GM23338 (cell line): ENCODE measurements at regions not wholly inside any gene's neighbourhood (a gene's known extent, or its start where the extent isn't known, plus 50 kb on each side); places are given as distances from the start of the nearest gene placed in this dataset.

ENCODE experiments used
- ATAC-seq: fragments of 200-7000 bp; cut with Tn5 transposase; 3 replicates; pipeline ENCODE4 v1.9.1; 2020
- DNase-seq: peaks from one replicate; pipeline ENCODE4 v3.0.0-alpha.2; 2015; ENCODE audit warnings: low spot score
- H2AFZ ChIP-seq: fragments of 200-600 bp; sonication (generic); 2 replicates; pipeline ENCODE4 v1.8.0; 2016; ENCODE audit warnings: antibody characterized with exemption, mild to moderate bottlenecking, moderate library complexity
- H3F3A ChIP-seq: fragments of 200-600 bp; sonication (generic); replicated peaks from 2 replicates; pipeline ENCODE4 v1.8.0; 2017; ENCODE audit warnings: antibody characterized with exemption, mixed run types, low read depth
- H3K27ac ChIP-seq: fragments of 200-600 bp; sonication (generic); 2 replicates; pipeline ENCODE4 v1.6.1; 2016; ENCODE audit warnings: low read depth
- H3K27me3 ChIP-seq: fragments of 200-600 bp; sonication (generic); 2 replicates; pipeline ENCODE4 v1.8.0; 2016; ENCODE audit warnings: mild to moderate bottlenecking, mixed run types, moderate library complexity; ENCODE audit not compliant: insufficient read depth
- H3K36me3 ChIP-seq: fragments of 200-600 bp; sonication (generic); 2 replicates; pipeline ENCODE4 v1.8.0; 2016; ENCODE audit warnings: mild to moderate bottlenecking; ENCODE audit not compliant: insufficient read depth
- H3K4me1 ChIP-seq: fragments of 200-600 bp; sonication (generic); 2 replicates; pipeline ENCODE4 v1.8.0; 2016; ENCODE audit warnings: mild to moderate bottlenecking, moderate library complexity; ENCODE audit not compliant: insufficient read depth
- H3K4me2 ChIP-seq: fragments of 200-600 bp; sonication (generic); 2 replicates; pipeline ENCODE4 v1.7.1; 2017; ENCODE audit warnings: mixed run types
- H3K4me3 ChIP-seq: fragments of 200-600 bp; sonication (generic); 2 replicates; pipeline ENCODE4 v1.6.1; 2016; ENCODE audit warnings: mixed run types
- H3K79me2 ChIP-seq: fragments of 200-600 bp; sonication (generic); replicated peaks from 2 replicates; pipeline ENCODE4 v1.8.0; 2017; ENCODE audit warnings: mild to moderate bottlenecking; ENCODE audit not compliant: insufficient read depth
- H3K9me2 ChIP-seq: fragments of 200-600 bp; sonication (generic); 2 replicates; pipeline ENCODE4 v1.8.0; 2017; ENCODE audit not compliant: insufficient read depth
- H4K20me1 ChIP-seq: fragments of 200-600 bp; sonication (generic); replicated peaks from 2 replicates; pipeline ENCODE4 v1.8.0; 2017; ENCODE audit warnings: mild to moderate bottlenecking; ENCODE audit not compliant: insufficient read depth
- H3K27ac Mint-ChIP-seq: 2 replicates; pipeline ENCODE4 v1.8.0; 2020; ENCODE audit warnings: inconsistent platforms, mild to moderate bottlenecking, moderate library complexity, mixed read lengths
- H3K27me3 Mint-ChIP-seq: 3 replicates; pipeline ENCODE4 v1.8.0; 2022; ENCODE audit warnings: low read depth, mild to moderate bottlenecking, moderate library complexity, mixed read lengths, inconsistent platforms; ENCODE audit not compliant: insufficient read depth, poor library complexity
- H3K36me3 Mint-ChIP-seq: 3 replicates; pipeline ENCODE4 v1.8.0; 2021; ENCODE audit warnings: low read depth, mild to moderate bottlenecking, inconsistent platforms, moderate library complexity, mixed read lengths
- H3K4me1 Mint-ChIP-seq: 3 replicates; pipeline ENCODE4 v1.8.0; 2020; ENCODE audit warnings: mild to moderate bottlenecking, inconsistent platforms, mixed read lengths
- H3K4me3 Mint-ChIP-seq: 3 replicates; pipeline ENCODE4 v1.8.0; 2021; ENCODE audit warnings: moderate library complexity, mild to moderate bottlenecking, inconsistent platforms, mixed read lengths
- H3K9me3 Mint-ChIP-seq: 3 replicates; pipeline ENCODE4 v1.8.0; 2020; ENCODE audit warnings: moderate library complexity, mild to moderate bottlenecking, inconsistent platforms, mixed read lengths
- ETS1 ChIP-seq: IDR thresholded peaks from 2 replicates; pipeline ENCODE4 v1.6.1; 2016; ENCODE audit warnings: antibody characterized with exemption
- EZH2 ChIP-seq: fragments of 200-600 bp; sonication (generic); IDR thresholded peaks from one replicate; pipeline ENCODE4 v1.8.0; 2017; ENCODE audit warnings: antibody characterized with exemption, mild to moderate bottlenecking, low read depth; ENCODE audit not compliant: unreplicated experiment
- EZH2phosphoT487 ChIP-seq: fragments of 200-600 bp; sonication (generic); IDR thresholded peaks from one replicate; pipeline ENCODE4 v1.8.1; 2018; ENCODE audit warnings: antibody characterized with exemption; ENCODE audit not compliant: unreplicated experiment
- JUNB ChIP-seq: IDR thresholded peaks from one replicate; pipeline ENCODE4 v1.6.1; 2016; ENCODE audit warnings: antibody characterized with exemption; ENCODE audit not compliant: unreplicated experiment
- NANOG ChIP-seq: IDR thresholded peaks from 2 replicates; pipeline ENCODE4 v1.6.1; 2016; ENCODE audit warnings: antibody characterized with exemption, borderline replicate concordance
- POLR2AphosphoS5 ChIP-seq: IDR thresholded peaks from 2 replicates; pipeline ENCODE4 v1.6.1; 2016; ENCODE audit warnings: antibody characterized with exemption, low read depth
- REST ChIP-seq: IDR thresholded peaks from one replicate; pipeline ENCODE4 v1.6.1; 2018; ENCODE audit warnings: antibody characterized with exemption; ENCODE audit not compliant: unreplicated experiment
- STAT1 ChIP-seq: IDR thresholded peaks from one replicate; pipeline ENCODE4 v1.6.1; 2016; ENCODE audit warnings: antibody characterized with exemption; ENCODE audit not compliant: unreplicated experiment
- ZNF114 ChIP-seq: fragments of 250-450 bp; sonication (Bioruptor Pico); IDR thresholded peaks from 2 replicates; pipeline ENCODE4 v1.5.0; 2020; ENCODE audit warnings: mild to moderate bottlenecking, moderate library complexity
- ZNF331 ChIP-seq: fragments of 250-450 bp; sonication (Bioruptor Pico); IDR thresholded peaks from 2 replicates; pipeline ENCODE4 v1.5.0; 2020; ENCODE audit warnings: low read depth, mild to moderate bottlenecking, moderate library complexity
- TF ChIP-seq, protein P1 (sequence below), 2 experiments: fragments of 200-600 bp in 1 of 2; sonication (generic) in 1 of 2; conservative IDR thresholded peaks; 2 replicates each; pipeline versions ENCODE4 v1.5.1 to v1.6.1; 2016 to 2017; ENCODE audit warnings: antibody characterized with exemption in 2 of 2, low read depth in 2 of 2, mild to moderate bottlenecking in 2 of 2, moderate library complexity in 1 of 2
- TF ChIP-seq, protein P2 (sequence below): fragments of 250-450 bp; sonication (Bioruptor Pico); IDR thresholded peaks from 2 replicates; pipeline ENCODE4 v1.5.0; 2020; ENCODE audit warnings: mild to moderate bottlenecking, moderate library complexity

DNA sequence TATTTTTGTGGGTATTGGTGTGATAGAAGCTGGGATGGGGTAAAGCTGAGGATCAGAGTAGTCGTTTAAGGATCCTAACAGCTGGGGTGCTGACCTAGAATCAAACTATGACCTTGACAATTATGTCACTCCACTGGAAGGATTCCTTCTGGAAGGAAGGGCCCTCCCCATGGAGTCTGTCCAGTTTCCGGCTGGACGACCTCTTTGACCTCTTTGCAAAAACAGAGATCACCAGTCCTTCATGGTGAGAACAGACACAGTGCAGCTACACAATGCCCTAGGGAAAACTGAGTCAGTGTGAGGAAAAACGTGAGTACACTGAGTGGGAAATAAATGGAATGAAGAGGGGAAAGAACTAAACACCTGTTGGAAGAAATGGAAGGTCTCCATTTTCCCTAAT lies 445.6 kb downstream of the MAT2B start (continued):
- TF ChIP-seq, protein P1, sequence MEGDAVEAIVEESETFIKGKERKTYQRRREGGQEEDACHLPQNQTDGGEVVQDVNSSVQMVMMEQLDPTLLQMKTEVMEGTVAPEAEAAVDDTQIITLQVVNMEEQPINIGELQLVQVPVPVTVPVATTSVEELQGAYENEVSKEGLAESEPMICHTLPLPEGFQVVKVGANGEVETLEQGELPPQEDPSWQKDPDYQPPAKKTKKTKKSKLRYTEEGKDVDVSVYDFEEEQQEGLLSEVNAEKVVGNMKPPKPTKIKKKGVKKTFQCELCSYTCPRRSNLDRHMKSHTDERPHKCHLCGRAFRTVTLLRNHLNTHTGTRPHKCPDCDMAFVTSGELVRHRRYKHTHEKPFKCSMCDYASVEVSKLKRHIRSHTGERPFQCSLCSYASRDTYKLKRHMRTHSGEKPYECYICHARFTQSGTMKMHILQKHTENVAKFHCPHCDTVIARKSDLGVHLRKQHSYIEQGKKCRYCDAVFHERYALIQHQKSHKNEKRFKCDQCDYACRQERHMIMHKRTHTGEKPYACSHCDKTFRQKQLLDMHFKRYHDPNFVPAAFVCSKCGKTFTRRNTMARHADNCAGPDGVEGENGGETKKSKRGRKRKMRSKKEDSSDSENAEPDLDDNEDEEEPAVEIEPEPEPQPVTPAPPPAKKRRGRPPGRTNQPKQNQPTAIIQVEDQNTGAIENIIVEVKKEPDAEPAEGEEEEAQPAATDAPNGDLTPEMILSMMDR (conservative IDR thresholded peaks at IDR 0.05; ENCODE audit: low read depth in 2 of 2), result no peak
- TF ChIP-seq ZNF114 (CRISPR knock-in tag), result no peak

GRCh38 chr5:163953901-163954300 lies 448.5 kb downstream of the MAT2B start:
- H3K4me2 ChIP-seq, result no peak overlapping the region
- Mint-ChIP-seq H3K27ac (no peak overlapping the region), H3K27me3 (peaks cover 1% of the 10 kb centered on the region), H3K4me1 (no peaks in the 10 kb centered on the region), H3K4me3 (no peak overlapping the region), H3K9me3 (no peaks in the 10 kb centered on the region), H3K36me3 (no peaks in the 10 kb centered on the region)
- no peaks in the 10 kb centered on the region for H3K9me2 ChIP-seq
- no peaks in the 10 kb centered on the region for H3K4me1 ChIP-seq
- no peak overlapping the region for H2AFZ ChIP-seq
- H3K36me3 ChIP-seq, result no peaks in the 10 kb centered on the region
- H3K79me2 ChIP-seq, result no peaks in the 10 kb centered on the region
- no peak for DNase-seq
- no peaks in the 10 kb centered on the region for H3K27me3 ChIP-seq
- H4K20me1 ChIP-seq, result no peaks in the 10 kb centered on the region
- ATAC-seq, result no peak
- H3F3A ChIP-seq, result no peaks in the 10 kb centered on the region
- H3K4me3 ChIP-seq, result no peak overlapping the region
- no peak overlapping the region for H3K27ac ChIP-seq
- no peak for TF ChIP-seq STAT1
- no peak for TF ChIP-seq ZNF114 (CRISPR knock-in tag)
- no peak for TF ChIP-seq EZH2phosphoT487
- no peak for TF ChIP-seq ETS1
- no peak for TF ChIP-seq NANOG
- TF ChIP-seq JUNB, result no peak
- TF ChIP-seq, protein P2, sequence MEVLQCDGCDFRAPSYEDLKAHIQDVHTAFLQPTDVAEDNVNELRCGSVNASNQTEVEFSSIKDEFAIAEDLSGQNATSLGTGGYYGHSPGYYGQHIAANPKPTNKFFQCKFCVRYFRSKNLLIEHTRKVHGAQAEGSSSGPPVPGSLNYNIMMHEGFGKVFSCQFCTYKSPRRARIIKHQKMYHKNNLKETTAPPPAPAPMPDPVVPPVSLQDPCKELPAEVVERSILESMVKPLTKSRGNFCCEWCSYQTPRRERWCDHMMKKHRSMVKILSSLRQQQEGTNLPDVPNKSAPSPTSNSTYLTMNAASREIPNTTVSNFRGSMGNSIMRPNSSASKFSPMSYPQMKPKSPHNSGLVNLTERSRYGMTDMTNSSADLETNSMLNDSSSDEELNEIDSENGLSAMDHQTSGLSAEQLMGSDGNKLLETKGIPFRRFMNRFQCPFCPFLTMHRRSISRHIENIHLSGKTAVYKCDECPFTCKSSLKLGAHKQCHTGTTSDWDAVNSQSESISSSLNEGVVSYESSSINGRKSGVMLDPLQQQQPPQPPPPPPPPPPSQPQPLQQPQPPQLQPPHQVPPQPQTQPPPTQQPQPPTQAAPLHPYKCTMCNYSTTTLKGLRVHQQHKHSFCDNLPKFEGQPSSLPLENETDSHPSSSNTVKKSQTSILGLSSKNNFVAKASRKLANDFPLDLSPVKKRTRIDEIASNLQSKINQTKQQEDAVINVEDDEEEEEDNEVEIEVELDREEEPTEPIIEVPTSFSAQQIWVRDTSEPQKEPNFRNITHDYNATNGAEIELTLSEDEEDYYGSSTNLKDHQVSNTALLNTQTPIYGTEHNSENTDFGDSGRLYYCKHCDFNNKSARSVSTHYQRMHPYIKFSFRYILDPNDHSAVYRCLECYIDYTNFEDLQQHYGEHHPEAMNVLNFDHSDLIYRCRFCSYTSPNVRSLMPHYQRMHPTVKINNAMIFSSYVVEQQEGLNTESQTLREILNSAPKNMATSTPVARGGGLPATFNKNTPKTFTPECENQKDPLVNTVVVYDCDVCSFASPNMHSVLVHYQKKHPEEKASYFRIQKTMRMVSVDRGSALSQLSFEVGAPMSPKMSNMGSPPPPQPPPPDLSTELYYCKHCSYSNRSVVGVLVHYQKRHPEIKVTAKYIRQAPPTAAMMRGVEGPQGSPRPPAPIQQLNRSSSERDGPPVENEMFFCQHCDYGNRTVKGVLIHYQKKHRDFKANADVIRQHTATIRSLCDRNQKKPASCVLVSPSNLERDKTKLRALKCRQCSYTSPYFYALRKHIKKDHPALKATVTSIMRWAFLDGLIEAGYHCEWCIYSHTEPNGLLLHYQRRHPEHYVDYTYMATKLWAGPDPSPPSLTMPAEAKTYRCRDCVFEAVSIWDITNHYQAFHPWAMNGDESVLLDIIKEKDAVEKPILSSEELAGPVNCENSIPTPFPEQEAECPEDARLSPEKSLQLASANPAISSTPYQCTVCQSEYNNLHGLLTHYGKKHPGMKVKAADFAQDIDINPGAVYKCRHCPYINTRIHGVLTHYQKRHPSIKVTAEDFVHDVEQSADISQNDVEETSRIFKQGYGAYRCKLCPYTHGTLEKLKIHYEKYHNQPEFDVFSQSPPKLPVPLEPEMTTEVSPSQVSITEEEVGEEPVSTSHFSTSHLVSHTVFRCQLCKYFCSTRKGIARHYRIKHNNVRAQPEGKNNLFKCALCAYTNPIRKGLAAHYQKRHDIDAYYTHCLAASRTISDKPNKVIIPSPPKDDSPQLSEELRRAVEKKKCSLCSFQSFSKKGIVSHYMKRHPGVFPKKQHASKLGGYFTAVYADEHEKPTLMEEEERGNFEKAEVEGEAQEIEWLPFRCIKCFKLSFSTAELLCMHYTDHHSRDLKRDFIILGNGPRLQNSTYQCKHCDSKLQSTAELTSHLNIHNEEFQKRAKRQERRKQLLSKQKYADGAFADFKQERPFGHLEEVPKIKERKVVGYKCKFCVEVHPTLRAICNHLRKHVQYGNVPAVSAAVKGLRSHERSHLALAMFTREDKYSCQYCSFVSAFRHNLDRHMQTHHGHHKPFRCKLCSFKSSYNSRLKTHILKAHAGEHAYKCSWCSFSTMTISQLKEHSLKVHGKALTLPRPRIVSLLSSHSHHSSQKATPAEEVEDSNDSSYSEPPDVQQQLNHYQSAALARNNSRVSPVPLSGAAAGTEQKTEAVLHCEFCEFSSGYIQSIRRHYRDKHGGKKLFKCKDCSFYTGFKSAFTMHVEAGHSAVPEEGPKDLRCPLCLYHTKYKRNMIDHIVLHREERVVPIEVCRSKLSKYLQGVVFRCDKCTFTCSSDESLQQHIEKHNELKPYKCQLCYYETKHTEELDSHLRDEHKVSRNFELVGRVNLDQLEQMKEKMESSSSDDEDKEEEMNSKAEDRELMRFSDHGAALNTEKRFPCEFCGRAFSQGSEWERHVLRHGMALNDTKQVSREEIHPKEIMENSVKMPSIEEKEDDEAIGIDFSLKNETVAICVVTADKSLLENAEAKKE (CRISPR knock-in tag), result no peak
- no peak for TF ChIP-seq POLR2AphosphoS5
- no peak for TF ChIP-seq ZNF331 (CRISPR knock-in tag)
- no peak for TF ChIP-seq EZH2
- TF ChIP-seq REST, result no peak
